Psoas muscle (tissue), 7 donors: ENCODE measurements at regions not wholly inside any gene's neighbourhood (a gene's known extent, or its start where the extent isn't known, plus 50 kb on each side); places are given as distances from the start of the nearest gene placed in this dataset.

Source experiments
- ATAC-seq, 4 donors: fragments of 200-7000 bp; cut with Tn5 transposase; one replicate each; pipeline ENCODE4 v1.9.1; 2020; ENCODE audit warnings: moderate library complexity in 3 of 4, mild to moderate bottlenecking in 2 of 4
- DNase-seq, 2 donors: peaks; one replicate each; pipeline ENCODE4 v3.0.0-alpha.2; 2020
- H3K27ac ChIP-seq: fragments of 200-600 bp; one replicate; pipeline ENCODE4 v1.8.0; 2022
- H3K27me3 ChIP-seq, 3 donors: fragments of 200-600 bp in 1 of 3; one replicate each; pipeline versions ENCODE4 v1.6.1 to v1.8.0; 2013 to 2022; ENCODE audit warnings: low read length in 2 of 3, mild to moderate bottlenecking in 2 of 3, moderate library complexity in 1 of 3; ENCODE audit not compliant: insufficient read depth in 3 of 3
- H3K36me3 ChIP-seq, 2 donors: fragments of 200-600 bp in 1 of 2; one replicate each; pipeline versions ENCODE4 v1.6.1 to v1.8.0; 2013 to 2022; ENCODE audit warnings: low read depth in 1 of 2, mild to moderate bottlenecking in 1 of 2, moderate library complexity in 1 of 2; ENCODE audit not compliant: insufficient read depth in 1 of 2
- H3K4me1 ChIP-seq: fragments of 200-600 bp; one replicate; pipeline ENCODE4 v1.8.0; 2022
- H3K4me3 ChIP-seq: fragments of 200-600 bp; one replicate; pipeline ENCODE4 v1.8.0; 2022; ENCODE audit warnings: mild to moderate bottlenecking
- H3K9me3 ChIP-seq: fragments of 200-600 bp; one replicate; pipeline ENCODE4 v1.8.0; 2022
- WGBS, 3 donors: extraction: QIAGEN DNeasy Blood & Tissue Kit; methylation state at CpG; one replicate each; pipeline versions ENCODE4 v1.1.6 to v1.1.7; 2013; 5-methylcytosine and 5-hydroxymethylcytosine counted together
- intact Hi-C, 2 donors: fragments of 100-400 bp; cut with DNase I; formaldehyde crosslinking; loops; one replicate each; pipeline versions ENCODE4 v1.11.0 to v1.14.2; 2022
- TF ChIP-seq, protein P1 (sequence below): fragments of 200-600 bp; IDR thresholded peaks from one replicate; pipeline ENCODE4 v1.8.0; 2022; ENCODE audit warnings: antibody characterized with exemption
- donor health status: healthy with polysubstance abuse.
- donor health status: DM: no; HTN: no; CAD: no; lungs with moderate emphysema.
- donor health status: Bipolar disorder and iron deficiency.
- donor health status: healthy.
- donor health status: DM: yes; HTN: yes; CAD: no.
- donor health status: DM: no; HTN: no; CAD: no.
- donor health status: DM: yes; HTN: yes; CAD: no.

DNA sequence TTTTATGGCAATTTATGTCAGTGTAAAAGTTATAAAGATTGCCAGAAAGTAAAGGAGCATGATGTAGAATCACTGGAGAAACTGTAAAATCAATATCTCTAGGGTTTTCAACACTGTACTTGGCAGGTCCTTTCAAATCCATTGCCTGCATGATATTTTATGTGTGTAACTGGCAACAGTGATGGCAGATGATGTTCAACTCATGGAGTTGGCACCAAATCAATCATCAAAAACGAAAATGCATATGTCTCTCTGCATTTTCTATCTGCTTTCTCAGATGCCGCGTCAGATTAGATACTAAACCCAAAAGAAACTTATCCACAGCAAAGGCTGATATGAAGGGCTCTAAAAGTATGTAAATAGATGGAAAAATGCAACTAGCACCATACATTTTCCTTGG is 1395.5 kb upstream of the PIK3C3 start:
- TF ChIP-seq, protein P1, sequence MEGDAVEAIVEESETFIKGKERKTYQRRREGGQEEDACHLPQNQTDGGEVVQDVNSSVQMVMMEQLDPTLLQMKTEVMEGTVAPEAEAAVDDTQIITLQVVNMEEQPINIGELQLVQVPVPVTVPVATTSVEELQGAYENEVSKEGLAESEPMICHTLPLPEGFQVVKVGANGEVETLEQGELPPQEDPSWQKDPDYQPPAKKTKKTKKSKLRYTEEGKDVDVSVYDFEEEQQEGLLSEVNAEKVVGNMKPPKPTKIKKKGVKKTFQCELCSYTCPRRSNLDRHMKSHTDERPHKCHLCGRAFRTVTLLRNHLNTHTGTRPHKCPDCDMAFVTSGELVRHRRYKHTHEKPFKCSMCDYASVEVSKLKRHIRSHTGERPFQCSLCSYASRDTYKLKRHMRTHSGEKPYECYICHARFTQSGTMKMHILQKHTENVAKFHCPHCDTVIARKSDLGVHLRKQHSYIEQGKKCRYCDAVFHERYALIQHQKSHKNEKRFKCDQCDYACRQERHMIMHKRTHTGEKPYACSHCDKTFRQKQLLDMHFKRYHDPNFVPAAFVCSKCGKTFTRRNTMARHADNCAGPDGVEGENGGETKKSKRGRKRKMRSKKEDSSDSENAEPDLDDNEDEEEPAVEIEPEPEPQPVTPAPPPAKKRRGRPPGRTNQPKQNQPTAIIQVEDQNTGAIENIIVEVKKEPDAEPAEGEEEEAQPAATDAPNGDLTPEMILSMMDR, result no peak
- intact Hi-C loops, result no loop called here
- H3K9me3 ChIP-seq, result no peaks in the 10 kb centered on the region
- no peaks in the 10 kb centered on the region for H3K4me1 ChIP-seq
- no peaks in the 10 kb centered on the region for H3K27me3 ChIP-seq
- 52 to 75% (median 70%) methylated on average over 3 of the region's 3 CpGs for WGBS, 3 donors
- DNase-seq (no peak), ATAC-seq (no peak)
- H3K4me3 ChIP-seq, result no peak overlapping the region
- no peaks in the 10 kb centered on the region for H3K36me3 ChIP-seq
- no peak overlapping the region for H3K27ac ChIP-seq

GRCh38 chr18:40558706-40559392 is 1396.2 kb upstream of the PIK3C3 start:
- no peaks in the 10 kb centered on the region for H3K27me3 ChIP-seq
- no peaks in the 10 kb centered on the region for H3K9me3 ChIP-seq
- TF ChIP-seq, protein P1, result no peak
- no peak for DNase-seq
- no peaks in the 10 kb centered on the region for H3K36me3 ChIP-seq
- no peak for ATAC-seq
- no peaks in the 10 kb centered on the region for H3K4me1 ChIP-seq
- intact Hi-C loops, result no loop called here
- H3K4me3 ChIP-seq, result no peak overlapping the region
- 67 to 80% (median 68%) methylated on average over 5 of the region's 5 CpGs for WGBS, 3 donors
- no peak overlapping the region for H3K27ac ChIP-seq

DNA sequence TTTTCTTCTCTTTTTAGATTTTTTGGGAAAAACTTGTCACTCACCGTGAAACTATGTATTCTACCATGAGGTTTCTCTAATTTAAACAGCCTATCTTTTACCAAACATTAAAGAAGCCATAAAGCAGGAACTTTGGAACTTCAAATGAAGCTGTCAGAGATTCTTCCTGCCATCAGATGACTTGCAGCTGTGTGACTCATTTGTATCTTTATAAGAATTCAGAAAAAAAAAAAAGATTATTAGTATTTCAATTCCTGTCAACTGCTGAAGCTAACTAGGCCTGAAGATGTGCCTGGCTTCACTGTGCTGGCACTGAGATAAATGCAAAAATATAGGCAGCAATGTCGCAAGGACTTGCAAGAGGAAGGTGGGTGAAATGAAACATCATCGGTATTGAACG is 1399.1 kb upstream of the PIK3C3 start:
- Histone ChIP-seq H3K9me3 (no peaks in the 10 kb centered on the region), H3K4me1 (no peaks in the 10 kb centered on the region), H3K27ac (no peak overlapping the region), H3K27me3 (no peaks in the 10 kb centered on the region), H3K36me3 (no peaks in the 10 kb centered on the region), H3K4me3 (no peak overlapping the region)
- DNase-seq (no peak), ATAC-seq (no peak)
- TF ChIP-seq, protein P1, result no peak
- intact Hi-C loops, result no loop called here
- WGBS, 3 donors, result 89 to 91% (median 90%) methylated on average over 4 of the region's 4 CpGs

DNA sequence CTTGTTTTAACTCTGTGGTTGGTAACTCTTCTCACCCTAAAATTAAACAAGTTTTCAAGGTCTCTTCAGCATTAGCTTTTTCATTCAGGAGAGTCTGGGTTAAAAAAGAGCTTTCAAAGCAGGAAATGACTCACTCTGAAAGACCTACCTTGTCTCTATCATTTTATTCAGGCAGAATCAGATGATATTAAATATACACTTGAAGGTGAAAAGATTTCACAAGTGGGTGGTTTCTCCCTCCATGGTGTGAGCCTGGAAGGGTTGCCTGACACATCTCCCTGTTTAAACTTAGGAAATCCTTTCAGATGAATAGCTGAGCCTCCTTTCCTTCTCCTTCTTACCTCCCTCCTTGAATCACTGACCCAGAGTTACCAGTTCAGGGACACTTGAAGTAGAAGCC is 1402.0 kb upstream of the PIK3C3 start:
- no peaks in the 10 kb centered on the region for H3K27me3 ChIP-seq
- H3K27ac ChIP-seq, result no peak overlapping the region
- intact Hi-C loops, result no loop called here
- no peak overlapping the region for H3K4me3 ChIP-seq
- TF ChIP-seq, protein P1, result no peak
- no peaks in the 10 kb centered on the region for H3K9me3 ChIP-seq
- no peaks in the 10 kb centered on the region for H3K36me3 ChIP-seq
- DNase-seq (no peak), ATAC-seq (no peak)
- no peaks in the 10 kb centered on the region for H3K4me1 ChIP-seq

DNA sequence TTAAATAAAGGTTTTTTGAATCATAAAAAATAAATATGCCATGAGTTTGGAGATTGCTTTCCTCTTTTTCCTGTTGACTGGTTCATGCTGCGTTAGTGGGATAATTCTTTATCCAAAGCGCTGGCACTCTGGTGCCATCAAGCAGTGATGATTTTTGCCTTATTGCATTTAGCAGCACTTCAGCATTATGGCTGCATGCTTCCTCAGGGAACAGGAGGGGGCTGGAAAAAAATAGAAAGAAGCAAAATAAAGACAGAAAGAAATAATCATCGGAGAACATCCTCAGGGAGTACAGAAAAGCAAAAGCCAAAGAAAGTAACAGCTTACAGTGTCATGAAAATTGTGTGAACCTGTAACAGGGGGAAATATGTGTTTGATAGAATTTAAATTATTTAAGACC is 1408.2 kb upstream of the PIK3C3 start:
- Histone ChIP-seq H3K36me3 (no peaks in the 10 kb centered on the region), H3K4me3 (no peak overlapping the region), H3K27ac (no peak overlapping the region), H3K4me1 (no peaks in the 10 kb centered on the region), H3K9me3 (no peaks in the 10 kb centered on the region), H3K27me3 (no peaks in the 10 kb centered on the region)
- WGBS, 3 donors, result 74 to 89% (median 82%) methylated on average over 3 of the region's 3 CpGs
- TF ChIP-seq, protein P1, result no peak
- intact Hi-C loops, result no loop called here
- ATAC-seq (no peak), DNase-seq (no peak)
